GM12891 (cell line): ENCODE measurements at regions not wholly inside any gene's neighbourhood (a gene's known extent, or its start where the extent isn't known, plus 50 kb on each side); places are given as distances from the start of the nearest gene placed in this dataset.

Experiments
- POLR2A ChIP-seq: IDR thresholded peaks from 2 replicates; pipeline ENCODE4 v1.6.1; 2011; ENCODE audit warnings: low read depth, low read length, control low read depth
- POLR2AphosphoS5 ChIP-seq: IDR thresholded peaks from 2 replicates; pipeline ENCODE4 v1.6.1; 2011; ENCODE audit warnings: low read depth, low read length, control low read depth

GRCh38 chr5:158066076-158066475, 207.1 kb upstream of the CLINT1 start:
- TF ChIP-seq POLR2A (no peak), POLR2AphosphoS5 (no peak)
